ENCODE measurements at regions not wholly inside any gene's neighbourhood (a gene's known extent, or its start where the extent isn't known, plus 50 kb on each side); places are given as distances from the start of the nearest gene placed in this dataset.

GRCh38 chr2:228652366-228652765 lies 470.9 kb upstream of the SPHKAP start:
- TF ChIP-seq CTCF (IDR thresholded peaks at IDR 0.05; ENCODE audit: insufficient read depth, low read length, poor library complexity, severe bottlenecking) (no peak), EZH2phosphoT487 (conservative IDR thresholded peaks at IDR 0.05; ENCODE audit: low read length) (no peak)
